Body of pancreas (tissue), 4 donors: ENCODE measurements at regions not wholly inside any gene's neighbourhood (a gene's known extent, or its start where the extent isn't known, plus 50 kb on each side); places are given as distances from the start of the nearest gene placed in this dataset.

Source experiments
- CTCF ChIP-seq, 7 experiments: fragments of 450-650 bp in 4 of 7; fragments of 200-600 bp in 3 of 7; sonication (generic) in 3 of 7; IDR thresholded peaks; one replicate each; pipeline ENCODE4 v1.5.1; 2016 to 2019; ENCODE audit warnings: antibody characterized with exemption in 7 of 7
- POLR2A ChIP-seq, 3 donors: fragments of 450-650 bp; IDR thresholded peaks; one replicate each; pipeline ENCODE4 v1.6.1; 2016; ENCODE audit warnings: antibody characterized with exemption in 3 of 3, mild to moderate bottlenecking in 2 of 3

GRCh38 chr15:100759698-100760356 lies 119.8 kb upstream of the ALDH1A3 start:
- no peak for TF ChIP-seq POLR2A (IDR thresholded peaks at IDR 0.05)
- no peak for TF ChIP-seq CTCF (IDR thresholded peaks at IDR 0.05)
